ENCODE measurements at regions not wholly inside any gene's neighbourhood (a gene's known extent, or its start where the extent isn't known, plus 50 kb on each side); places are given as distances from the start of the nearest gene placed in this dataset.

DNA sequence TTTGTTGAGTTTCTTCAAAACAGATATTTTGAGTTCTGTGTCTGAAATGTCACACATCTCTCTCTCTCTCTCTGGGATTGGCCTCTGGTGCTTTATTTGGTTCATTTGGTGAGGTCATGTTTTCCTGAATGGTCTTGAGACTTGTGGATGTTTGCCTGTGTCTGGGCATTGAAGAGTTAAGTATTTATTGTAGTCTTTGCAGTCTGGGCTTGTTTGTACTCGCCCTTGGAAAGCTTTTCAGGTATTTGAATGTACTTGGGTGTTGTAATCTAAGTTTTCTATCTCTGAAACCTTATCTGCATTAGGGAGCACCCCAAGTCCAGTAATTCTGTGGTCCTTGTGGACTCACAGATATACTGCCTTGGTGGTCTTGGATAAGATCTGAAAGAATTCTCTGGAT lies 106.7 kb upstream of the PRSS58 start:
- H3K9ac ChIP-seq (ENCODE audit: insufficient read depth, low read length) = no peak overlapping the region
- H3K4me2 ChIP-seq (ENCODE audit: extremely low read depth, insufficient read depth, low read length) = no peak overlapping the region
- no peak for TF ChIP-seq EZH2 (IDR thresholded peaks at IDR 0.05; ENCODE audit: low read length, missing control alignments)
- TF ChIP-seq, protein P1, sequence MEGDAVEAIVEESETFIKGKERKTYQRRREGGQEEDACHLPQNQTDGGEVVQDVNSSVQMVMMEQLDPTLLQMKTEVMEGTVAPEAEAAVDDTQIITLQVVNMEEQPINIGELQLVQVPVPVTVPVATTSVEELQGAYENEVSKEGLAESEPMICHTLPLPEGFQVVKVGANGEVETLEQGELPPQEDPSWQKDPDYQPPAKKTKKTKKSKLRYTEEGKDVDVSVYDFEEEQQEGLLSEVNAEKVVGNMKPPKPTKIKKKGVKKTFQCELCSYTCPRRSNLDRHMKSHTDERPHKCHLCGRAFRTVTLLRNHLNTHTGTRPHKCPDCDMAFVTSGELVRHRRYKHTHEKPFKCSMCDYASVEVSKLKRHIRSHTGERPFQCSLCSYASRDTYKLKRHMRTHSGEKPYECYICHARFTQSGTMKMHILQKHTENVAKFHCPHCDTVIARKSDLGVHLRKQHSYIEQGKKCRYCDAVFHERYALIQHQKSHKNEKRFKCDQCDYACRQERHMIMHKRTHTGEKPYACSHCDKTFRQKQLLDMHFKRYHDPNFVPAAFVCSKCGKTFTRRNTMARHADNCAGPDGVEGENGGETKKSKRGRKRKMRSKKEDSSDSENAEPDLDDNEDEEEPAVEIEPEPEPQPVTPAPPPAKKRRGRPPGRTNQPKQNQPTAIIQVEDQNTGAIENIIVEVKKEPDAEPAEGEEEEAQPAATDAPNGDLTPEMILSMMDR (conservative IDR thresholded peaks at IDR 0.05 in 1 of 2, IDR thresholded peaks at IDR 0.05 in 1 of 2; ENCODE audit: low read depth in 1 of 2, low read length in 2 of 2) = no peak
- H2AFZ ChIP-seq (ENCODE audit: low read length) = no peak overlapping the region
- H3K79me2 ChIP-seq (ENCODE audit: control insufficient read depth, insufficient read depth, low read length) = no peaks in the 10 kb centered on the region
- no peaks in the 10 kb centered on the region for H3K36me3 ChIP-seq (ENCODE audit: control insufficient read depth, insufficient read depth, low read length)
- H3K9me3 ChIP-seq (ENCODE audit: control insufficient read depth, insufficient read depth, low read depth, low read length) = no peaks in the 10 kb centered on the region
- no peaks in the 10 kb centered on the region for H3K4me1 ChIP-seq (ENCODE audit: control insufficient read depth, extremely low read depth, insufficient read depth, low read length)
- H3K4me3 ChIP-seq (replicated peaks in 1 of 4; ENCODE audit: control extremely low read depth in 1 of 4, insufficient read depth in 1 of 4, low read depth in 3 of 4, low read length in 4 of 4) = no peak overlapping the region
- H3K27ac ChIP-seq (ENCODE audit: insufficient read depth, low read length) = no peak overlapping the region
- no peaks in the 10 kb centered on the region for H3K27me3 ChIP-seq (ENCODE audit: control insufficient read depth, insufficient read depth, low read length)
- no peaks in the 10 kb centered on the region for H4K20me1 ChIP-seq (ENCODE audit: control insufficient read depth, extremely low read depth, insufficient read depth, low read length)
- DNase-seq (ENCODE audit: low read depth in 2 of 2) = no peak

DNA sequence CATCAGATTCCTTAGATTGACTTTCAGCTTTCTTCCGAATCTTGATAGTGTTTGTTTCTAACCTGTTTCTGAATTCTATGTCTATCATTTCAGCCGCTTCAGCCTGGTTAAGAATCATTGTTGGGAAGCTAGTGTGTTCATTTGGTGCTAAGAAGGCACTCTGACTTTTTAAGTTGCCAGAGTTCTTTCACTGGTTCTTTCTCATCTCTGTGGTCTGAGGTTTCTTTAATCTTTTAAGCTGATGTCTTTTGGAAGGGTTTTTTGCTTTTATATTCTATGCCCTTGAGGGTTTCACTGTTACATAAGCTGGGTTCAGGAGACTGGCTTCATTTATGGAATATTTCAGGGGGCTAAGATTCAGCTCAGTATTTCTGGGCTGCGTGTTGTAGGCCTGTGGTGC lies 104.5 kb upstream of the PRSS58 start:
- Histone ChIP-seq H2AFZ (ENCODE audit: low read length) (no peak overlapping the region), H3K4me2 (ENCODE audit: extremely low read depth, insufficient read depth, low read length) (no peak overlapping the region), H3K36me3 (ENCODE audit: control insufficient read depth, insufficient read depth, low read length) (no peaks in the 10 kb centered on the region), H3K4me1 (ENCODE audit: control insufficient read depth, extremely low read depth, insufficient read depth, low read length) (no peaks in the 10 kb centered on the region), H4K20me1 (ENCODE audit: control insufficient read depth, extremely low read depth, insufficient read depth, low read length) (no peaks in the 10 kb centered on the region), H3K9me3 (ENCODE audit: control insufficient read depth, insufficient read depth, low read depth, low read length) (no peaks in the 10 kb centered on the region), H3K27ac (ENCODE audit: insufficient read depth, low read length) (no peak overlapping the region), H3K4me3 (replicated peaks in 1 of 4; ENCODE audit: control extremely low read depth in 1 of 4, insufficient read depth in 1 of 4, low read depth in 3 of 4, low read length in 4 of 4) (no peak overlapping the region), H3K9ac (ENCODE audit: insufficient read depth, low read length) (no peak overlapping the region), H3K79me2 (ENCODE audit: control insufficient read depth, insufficient read depth, low read length) (no peaks in the 10 kb centered on the region), H3K27me3 (ENCODE audit: control insufficient read depth, insufficient read depth, low read length) (no peaks in the 10 kb centered on the region)
- DNase-seq (ENCODE audit: low read depth in 2 of 2) = no peak
- TF ChIP-seq, protein P1 (conservative IDR thresholded peaks at IDR 0.05 in 1 of 2, IDR thresholded peaks at IDR 0.05 in 1 of 2; ENCODE audit: low read depth in 1 of 2, low read length in 2 of 2) = no peak
- TF ChIP-seq EZH2 (IDR thresholded peaks at IDR 0.05; ENCODE audit: low read length, missing control alignments) = no peak

DNA sequence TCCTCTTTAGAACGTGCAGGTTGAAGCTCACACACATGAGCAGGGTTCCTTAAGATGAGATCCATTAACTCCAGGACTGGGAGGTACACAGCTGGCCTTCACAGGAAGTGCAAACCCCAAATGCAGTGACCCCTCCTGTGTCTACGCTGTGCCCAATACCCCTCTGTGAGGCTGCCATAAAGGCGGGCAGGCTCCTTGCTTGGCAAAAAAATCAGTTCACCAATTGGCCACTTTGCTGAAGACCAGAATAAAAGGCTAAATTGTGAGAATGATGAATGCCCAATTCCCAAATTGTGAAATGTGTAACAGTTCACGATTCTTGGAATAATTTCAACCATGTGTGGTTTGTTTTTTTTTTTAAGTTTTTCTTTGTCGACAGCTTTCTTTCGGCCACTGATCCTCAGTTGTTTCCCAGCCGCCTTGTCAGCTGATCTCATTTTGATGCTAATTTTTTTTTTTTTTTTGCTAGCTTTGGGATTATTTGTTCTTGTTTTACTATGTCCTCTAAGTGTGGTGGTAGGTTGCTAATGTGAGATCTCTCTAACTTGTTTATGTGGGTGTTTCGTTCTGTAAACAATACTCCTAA lies 101.9 kb upstream of the PRSS58 start:
- H3K27me3 ChIP-seq (ENCODE audit: control insufficient read depth, insufficient read depth, low read length) = no peaks in the 10 kb centered on the region
- H3K36me3 ChIP-seq (ENCODE audit: control insufficient read depth, insufficient read depth, low read length) = no peaks in the 10 kb centered on the region
- DNase-seq (ENCODE audit: low read depth in 2 of 2) = peak in 1 of 2 donors; percentile 8
- no peak overlapping the region for H3K4me3 ChIP-seq (replicated peaks in 1 of 4; ENCODE audit: control extremely low read depth in 1 of 4, insufficient read depth in 1 of 4, low read depth in 3 of 4, low read length in 4 of 4)
- H4K20me1 ChIP-seq (ENCODE audit: control insufficient read depth, extremely low read depth, insufficient read depth, low read length) = no peaks in the 10 kb centered on the region
- TF ChIP-seq, protein P1 (conservative IDR thresholded peaks at IDR 0.05 in 1 of 2, IDR thresholded peaks at IDR 0.05 in 1 of 2; ENCODE audit: low read depth in 1 of 2, low read length in 2 of 2) = no peak
- no peak for TF ChIP-seq EZH2 (IDR thresholded peaks at IDR 0.05; ENCODE audit: low read length, missing control alignments)
- H3K27ac ChIP-seq (ENCODE audit: insufficient read depth, low read length) = no peak overlapping the region
- H3K4me2 ChIP-seq (ENCODE audit: extremely low read depth, insufficient read depth, low read length) = no peak overlapping the region
- H3K9me3 ChIP-seq (ENCODE audit: control insufficient read depth, insufficient read depth, low read depth, low read length) = no peaks in the 10 kb centered on the region
- no peaks in the 10 kb centered on the region for H3K79me2 ChIP-seq (ENCODE audit: control insufficient read depth, insufficient read depth, low read length)
- no peak overlapping the region for H3K9ac ChIP-seq (ENCODE audit: insufficient read depth, low read length)
- H2AFZ ChIP-seq (ENCODE audit: low read length) = no peak overlapping the region
- no peaks in the 10 kb centered on the region for H3K4me1 ChIP-seq (ENCODE audit: control insufficient read depth, extremely low read depth, insufficient read depth, low read length)
